ENCODE measurements at regions not wholly inside any gene's neighbourhood (a gene's known extent, or its start where the extent isn't known, plus 50 kb on each side); places are given as distances from the start of the nearest gene placed in this dataset.

GRCh38 chr4:64068096-64068495 lies 341.2 kb downstream of the TECRL start:
- TF ChIP-seq POLR2A (IDR thresholded peaks at IDR 0.05; ENCODE audit: low read depth, low read length) (no peak), POLR2AphosphoS5 (IDR thresholded peaks at IDR 0.05; ENCODE audit: low read depth, low read length) (no peak), TAF1 (IDR thresholded peaks at IDR 0.05; ENCODE audit: borderline replicate concordance, low read depth, low read length) (no peak)
